Naive thymus-derived CD4-positive, alpha-beta T cell (primary cell): ENCODE measurements at regions not wholly inside any gene's neighbourhood (a gene's known extent, or its start where the extent isn't known, plus 50 kb on each side); places are given as distances from the start of the nearest gene placed in this dataset.
"Not testable (repeated sequence)": the region's sequence is repeated elsewhere in the genome, so short reads cannot be mapped to it uniquely, and the experiment has no call there.

Experiments
- ATAC-seq: fragments of 150-1000 bp; cut with Tn5 transposase; 2 replicates; pipeline ENCODE4 v1.10.0; 2021; ENCODE audit warnings: mild to moderate bottlenecking, moderate library complexity
- CTCF ChIA-PET: fragments of 350-600 bp; sonication (Branson Sonifier 250); formaldehyde crosslinking; loops from one replicate; lab custom pipeline; 2021; ENCODE audit warnings: antibody characterized with exemption; lab: Charles Lee
- POLR2A ChIA-PET: fragments of 350-600 bp; sonication (Branson Sonifier 250); formaldehyde crosslinking; loops from one replicate; lab custom pipeline; 2021; ENCODE audit warnings: antibody characterized with exemption, inconsistent platforms; lab: Charles Lee
- DNase-seq, 9 donors: peaks; one replicate each; pipeline versions ENCODE4 v3.0.0 to v3.0.0-alpha.2; 2020 to 2022; ENCODE audit warnings: mixed read lengths in 1 of 9
- H3K27ac ChIP-seq: one replicate; pipeline ENCODE4 v1.7.0; 2013; ENCODE audit warnings: mild to moderate bottlenecking, low read depth, low read length, moderate library complexity
- H3K27me3 ChIP-seq, 2 donors: one replicate each; pipeline ENCODE4 v1.7.0; 2013; ENCODE audit warnings: low read length in 2 of 2, mild to moderate bottlenecking in 2 of 2, moderate library complexity in 2 of 2; ENCODE audit not compliant: control insufficient read depth in 2 of 2, insufficient read depth in 2 of 2
- H3K36me3 ChIP-seq, 3 experiments: 1 replicate in 2 of 3; 2 replicates in 1 of 3; pipeline ENCODE4 v1.7.0; 2013; ENCODE audit warnings: low read length in 3 of 3, mild to moderate bottlenecking in 3 of 3, moderate library complexity in 1 of 3; ENCODE audit not compliant: insufficient read depth in 3 of 3, control insufficient read depth in 2 of 3
- H3K4me1 ChIP-seq, 2 donors: one replicate each; pipeline ENCODE4 v1.7.0; 2013; ENCODE audit warnings: low read length in 2 of 2, mild to moderate bottlenecking in 2 of 2, moderate library complexity in 1 of 2; ENCODE audit not compliant: control insufficient read depth in 2 of 2, insufficient read depth in 2 of 2
- H3K4me3 ChIP-seq: 2 replicates; pipeline ENCODE4 v1.7.0; 2013; ENCODE audit warnings: mild to moderate bottlenecking, low read length
- H3K9me3 ChIP-seq, 3 experiments: 1 replicate in 2 of 3; 2 replicates in 1 of 3; pipeline ENCODE4 v1.7.0; 2013; ENCODE audit warnings: low read length in 3 of 3; ENCODE audit not compliant: control insufficient read depth in 2 of 3
- H3K27ac Mint-ChIP-seq, 9 donors: one replicate each; pipeline ENCODE4 v1.8.0; 2020 to 2022; ENCODE audit warnings: mixed read lengths in 9 of 9, mild to moderate bottlenecking in 8 of 9, moderate library complexity in 5 of 9, inconsistent platforms in 2 of 9
- H3K27me3 Mint-ChIP-seq, 5 donors: one replicate each; pipeline ENCODE4 v1.8.0; 2021 to 2022; ENCODE audit warnings: mixed read lengths in 5 of 5, mild to moderate bottlenecking in 1 of 5
- H3K36me3 Mint-ChIP-seq, 5 donors: one replicate each; pipeline ENCODE4 v1.8.0; 2020 to 2022; ENCODE audit warnings: mixed read lengths in 5 of 5, mild to moderate bottlenecking in 3 of 5, inconsistent platforms in 1 of 5
- H3K4me1 Mint-ChIP-seq, 7 donors: one replicate each; pipeline ENCODE4 v1.8.0; 2020 to 2022; ENCODE audit warnings: mixed read lengths in 7 of 7, mild to moderate bottlenecking in 3 of 7, inconsistent platforms in 1 of 7
- H3K4me3 Mint-ChIP-seq, 10 donors: one replicate each; pipeline ENCODE4 v1.8.0; 2020 to 2022; ENCODE audit warnings: mild to moderate bottlenecking in 10 of 10, mixed read lengths in 10 of 10, moderate library complexity in 6 of 10, inconsistent platforms in 2 of 10
- H3K9me3 Mint-ChIP-seq, 11 donors: one replicate each; pipeline ENCODE4 v1.8.0; 2020 to 2022; ENCODE audit warnings: mixed read lengths in 11 of 11, mild to moderate bottlenecking in 4 of 11, inconsistent platforms in 1 of 11, moderate library complexity in 1 of 11
- intact Hi-C, 2 donors: fragments of 100-400 bp; cut with micrococcal nuclease; formaldehyde crosslinking; loops; one replicate each; pipeline ENCODE4 v1.15.1; 2023

GRCh38 chr2:94737145-94737544 lies 134.1 kb upstream of the TEKT4 start:
- intact Hi-C loops, H3K9me3 ChIP-seq, H3K4me1 Mint-ChIP-seq, H3K4me1 ChIP-seq, ATAC-seq, POLR2A ChIA-PET, CTCF ChIA-PET, H3K27me3 ChIP-seq, H3K27ac ChIP-seq, DNase-seq, H3K4me3 ChIP-seq, H3K36me3 ChIP-seq, H3K36me3 Mint-ChIP-seq, H3K27ac Mint-ChIP-seq, H3K4me3 Mint-ChIP-seq: not testable (repeated sequence)
- Mint-ChIP-seq H3K9me3 (peaks cover 0 to 10% (median 2%) of the 10 kb centered on the region in 11 donors), H3K27me3 (peaks cover 16 to 38% (median 18%) of the 10 kb centered on the region in 5 donors)

GRCh38 chr2:94737736-94738342 lies 133.4 kb upstream of the TEKT4 start:
- H3K4me1 Mint-ChIP-seq, H3K4me3 Mint-ChIP-seq, H3K36me3 ChIP-seq, H3K4me3 ChIP-seq, intact Hi-C loops, H3K27ac Mint-ChIP-seq, H3K27ac ChIP-seq, H3K27me3 ChIP-seq, POLR2A ChIA-PET, H3K4me1 ChIP-seq, ATAC-seq, CTCF ChIA-PET, DNase-seq, H3K9me3 ChIP-seq, H3K36me3 Mint-ChIP-seq: not testable (repeated sequence)
- Mint-ChIP-seq H3K27me3 (peaks cover 16 to 44% (median 18%) of the 10 kb centered on the region in 5 donors), H3K9me3 (peaks cover 0 to 10% (median 2%) of the 10 kb centered on the region in 11 donors)

GRCh38 chr2:94753466-94753998 lies 117.7 kb upstream of the TEKT4 start:
- Mint-ChIP-seq H3K36me3 (no peaks in the 10 kb centered on the region), H3K27ac (no peak overlapping the region), H3K27me3 (peaks cover 2 to 26% (median 20%) of the 10 kb centered on the region in 5 donors), H3K4me3 (no peak overlapping the region), H3K9me3 (peaks cover 0 to 5% (median under 1%) of the 10 kb centered on the region in 11 donors), H3K4me1 (no peaks in the 10 kb centered on the region)
- no peak overlapping the region for H3K4me3 ChIP-seq
- no peak for ATAC-seq
- ChIA-PET POLR2A (no interaction called here), CTCF (no interaction called here)
- no peak for DNase-seq
- no peaks in the 10 kb centered on the region for H3K4me1 ChIP-seq
- intact Hi-C loops, result no loop called here
- no peaks in the 10 kb centered on the region for H3K36me3 ChIP-seq
- no peaks in the 10 kb centered on the region for H3K27me3 ChIP-seq
- no peak overlapping the region for H3K27ac ChIP-seq
- no peaks in the 10 kb centered on the region for H3K9me3 ChIP-seq

- CTCF ChIA-PET, result no interaction called here
- no peaks in the 10 kb centered on the region for H3K36me3 ChIP-seq
- no peak overlapping the region for H3K4me3 Mint-ChIP-seq
- H3K27ac ChIP-seq, result no peak overlapping the region
- peaks cover 0 to 8% (median 0%) of the 10 kb centered on the region in 7 donors for H3K4me1 Mint-ChIP-seq
- no peaks in the 10 kb centered on the region for H3K27me3 ChIP-seq
- peaks cover 0 to 10% (median 3%) of the 10 kb centered on the region in 5 donors for H3K27me3 Mint-ChIP-seq
- H3K27ac Mint-ChIP-seq, result no peak overlapping the region
- ATAC-seq (no peak), DNase-seq (no peak)
- intact Hi-C loops, result no loop called here
- H3K4me1 ChIP-seq, result no peaks in the 10 kb centered on the region
- POLR2A ChIA-PET, result no interaction called here
- H3K4me3 ChIP-seq, result no peak overlapping the region
- no peaks in the 10 kb centered on the region for H3K9me3 ChIP-seq
- H3K36me3 Mint-ChIP-seq, result no peaks in the 10 kb centered on the region
- peaks cover 0 to 5% (median 2%) of the 10 kb centered on the region in 11 donors for H3K9me3 Mint-ChIP-seq
These were observed 112.7 kb upstream of the TEKT4 start for GRCh38 chr2:94758546-94758945.

GRCh38 chr2:94759211-94759610 lies 112.0 kb upstream of the TEKT4 start:
- Mint-ChIP-seq H3K27me3 (peaks cover 0 to 6% (median 0%) of the 10 kb centered on the region in 5 donors), H3K4me1 (peaks cover 0 to 13% (median 4%) of the 10 kb centered on the region in 7 donors), H3K36me3 (no peaks in the 10 kb centered on the region), H3K4me3 (no peak overlapping the region), H3K9me3 (peaks cover 0 to 5% (median 0%) of the 10 kb centered on the region in 11 donors), H3K27ac (no peak overlapping the region)
- H3K27ac ChIP-seq, result no peak overlapping the region
- H3K9me3 ChIP-seq, result no peaks in the 10 kb centered on the region
- DNase-seq (no peak), ATAC-seq (no peak)
- no peaks in the 10 kb centered on the region for H3K27me3 ChIP-seq
- CTCF ChIA-PET, result no interaction called here
- no peaks in the 10 kb centered on the region for H3K4me1 ChIP-seq
- no peak overlapping the region for H3K4me3 ChIP-seq
- POLR2A ChIA-PET, result no interaction called here
- intact Hi-C loops, result no loop called here
- H3K36me3 ChIP-seq, result no peaks in the 10 kb centered on the region

- no peaks in the 10 kb centered on the region for H3K4me1 ChIP-seq
- DNase-seq (no peak), ATAC-seq (no peak)
- no peak overlapping the region for H3K4me3 Mint-ChIP-seq
- no peaks in the 10 kb centered on the region for H3K36me3 ChIP-seq
- no peaks in the 10 kb centered on the region for H3K9me3 ChIP-seq
- intact Hi-C loops, result no loop called here
- H3K9me3 Mint-ChIP-seq, result peaks cover 0 to 3% (median 0%) of the 10 kb centered on the region in 11 donors
- H3K27ac ChIP-seq, result no peak overlapping the region
- ChIA-PET POLR2A (no interaction called here), CTCF (no interaction called here)
- H3K4me1 Mint-ChIP-seq, result peaks cover 0 to 18% (median 6%) of the 10 kb centered on the region in 7 donors
- no peaks in the 10 kb centered on the region for H3K36me3 Mint-ChIP-seq
- no peaks in the 10 kb centered on the region for H3K27me3 Mint-ChIP-seq
- no peaks in the 10 kb centered on the region for H3K27me3 ChIP-seq
- no peak overlapping the region for H3K27ac Mint-ChIP-seq
- H3K4me3 ChIP-seq, result no peak overlapping the region
These were observed 108.6 kb upstream of the TEKT4 start for GRCh38 chr2:94762600-94762999.

- H3K4me3 Mint-ChIP-seq, result no peak overlapping the region
- peaks cover 0 to 18% (median 6%) of the 10 kb centered on the region in 7 donors for H3K4me1 Mint-ChIP-seq
- ChIA-PET CTCF (no interaction called here), POLR2A (no interaction called here)
- Histone ChIP-seq H3K4me1 (no peaks in the 10 kb centered on the region), H3K27ac (no peak overlapping the region), H3K36me3 (no peaks in the 10 kb centered on the region), H3K27me3 (no peaks in the 10 kb centered on the region), H3K9me3 (no peaks in the 10 kb centered on the region), H3K4me3 (no peak overlapping the region)
- H3K27ac Mint-ChIP-seq, result no peak overlapping the region
- no peaks in the 10 kb centered on the region for H3K27me3 Mint-ChIP-seq
- ATAC-seq (no peak), DNase-seq (no peak)
- no peaks in the 10 kb centered on the region for H3K36me3 Mint-ChIP-seq
- intact Hi-C loops, result no loop called here
- H3K9me3 Mint-ChIP-seq, result peaks cover 0 to 3% (median 0%) of the 10 kb centered on the region in 11 donors
These were observed 107.9 kb upstream of the TEKT4 start for GRCh38 chr2:94763318-94763717.
